HK-2 (cell line): ENCODE measurements at regions not wholly inside any gene's neighbourhood (a gene's known extent, or its start where the extent isn't known, plus 50 kb on each side); places are given as distances from the start of the nearest gene placed in this dataset.

Source experiments
- DNase-seq: peaks from one replicate; pipeline ENCODE4 v3.0.0-alpha.2; 2018; ENCODE audit not compliant: unreplicated experiment

DNA sequence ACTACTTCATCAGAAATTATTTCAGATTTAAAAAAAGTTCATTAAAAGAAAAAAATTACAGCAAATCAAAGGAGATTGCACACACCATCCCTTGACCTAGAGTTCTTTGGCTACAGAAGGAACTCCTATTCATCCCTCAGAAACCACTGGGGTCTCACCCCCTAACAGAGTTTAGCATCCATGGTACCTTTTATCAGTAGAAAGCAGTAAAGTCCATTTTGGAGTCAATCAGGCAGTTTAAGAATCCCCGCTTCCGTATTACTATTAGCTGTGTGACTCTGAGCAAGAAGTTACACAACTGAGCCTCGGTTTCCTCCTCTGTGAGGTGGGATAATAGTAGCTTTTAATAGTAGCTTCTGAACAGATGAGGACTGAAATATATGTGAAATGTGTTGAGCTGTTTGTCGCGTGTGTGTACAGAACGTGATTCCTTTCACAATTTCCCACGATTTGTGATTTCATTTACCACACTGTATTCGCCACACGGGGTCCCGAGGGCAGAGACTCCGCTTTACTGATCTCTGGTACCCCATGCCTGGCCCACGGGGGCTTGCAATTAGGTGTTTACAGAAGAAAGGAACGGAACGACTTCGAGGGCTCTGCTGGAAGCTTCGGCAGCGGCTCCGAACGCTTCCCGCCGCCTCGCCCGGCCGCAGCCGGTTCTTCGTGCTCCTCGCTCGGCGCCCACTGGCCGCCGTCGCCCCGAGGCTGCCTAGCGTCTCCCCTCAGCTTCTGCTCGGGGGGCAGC is 72.5 kb upstream of the ZBED5 start:
- no peak for DNase-seq

DNA sequence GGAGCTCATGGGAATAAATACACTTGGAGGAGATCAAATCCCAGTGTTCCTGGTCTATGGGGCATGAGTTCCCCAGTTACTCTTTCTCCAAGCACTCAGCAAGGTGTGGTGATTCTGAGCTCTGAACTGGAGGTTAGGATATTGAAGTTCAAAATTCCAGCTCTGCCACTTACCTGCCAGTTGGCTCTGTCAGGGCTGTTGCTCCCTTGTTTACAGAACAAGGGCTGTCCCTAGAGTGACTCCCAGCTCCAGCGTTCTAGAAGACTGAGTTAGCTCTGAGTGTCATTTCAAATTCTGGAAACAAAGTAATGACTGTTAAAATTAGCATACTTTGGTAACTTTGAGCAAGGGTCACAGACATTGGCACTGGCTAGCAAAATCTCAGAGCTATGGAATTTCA is 69.7 kb upstream of the ZBED5 start:
- DNase-seq: no peak

- no peak for DNase-seq
Observed at GRCh38 chr11:10926801-10927211, 69.0 kb upstream of the ZBED5 start.

- no peak for DNase-seq
Observed at GRCh38 chr11:10925149-10925926, 67.5 kb upstream of the ZBED5 start.

DNA sequence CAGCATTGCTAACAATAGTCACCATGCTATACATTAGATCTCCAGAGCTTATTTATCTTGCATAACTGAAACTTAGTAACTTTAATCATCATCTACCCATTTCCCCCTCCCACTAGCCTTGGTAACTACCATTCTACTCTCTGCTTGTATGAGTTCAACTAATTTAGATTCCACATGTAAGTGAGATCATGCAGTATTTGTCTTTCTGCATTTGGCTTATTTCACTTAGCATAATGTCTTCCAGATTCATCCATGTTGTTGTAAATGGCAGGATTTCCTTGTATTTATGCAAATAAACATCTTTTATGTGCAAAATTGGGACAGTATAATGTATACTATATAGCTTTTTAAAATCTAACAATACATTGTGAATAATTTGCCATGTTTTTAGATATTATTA is 66.0 kb upstream of the ZBED5 start:
- no peak for DNase-seq

GRCh38 chr11:10922892-10923291 is 65.0 kb upstream of the ZBED5 start:
- no peak for DNase-seq

DNA sequence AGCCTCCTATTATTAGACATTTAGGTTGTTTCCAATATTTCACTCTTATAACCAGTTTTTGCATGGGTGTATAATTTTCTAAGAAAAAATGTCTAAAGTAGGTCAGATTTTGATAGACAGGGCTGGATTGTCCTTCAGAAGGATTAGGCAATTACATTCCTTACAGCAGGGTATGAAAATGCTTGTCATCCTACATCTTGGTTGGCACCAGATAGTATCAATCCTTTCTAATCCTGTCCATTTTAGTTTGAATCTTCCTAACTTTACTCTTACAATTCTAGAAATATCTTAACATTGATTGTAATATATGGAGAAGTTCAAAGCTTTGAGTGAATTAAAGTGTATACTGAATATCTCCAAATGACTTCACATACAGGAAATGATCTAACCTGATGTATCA is 63.0 kb upstream of the ZBED5 start:
- DNase-seq: no peak

- no peak for DNase-seq
Observed at GRCh38 chr11:10920205-10920604, 62.4 kb upstream of the ZBED5 start.

DNA sequence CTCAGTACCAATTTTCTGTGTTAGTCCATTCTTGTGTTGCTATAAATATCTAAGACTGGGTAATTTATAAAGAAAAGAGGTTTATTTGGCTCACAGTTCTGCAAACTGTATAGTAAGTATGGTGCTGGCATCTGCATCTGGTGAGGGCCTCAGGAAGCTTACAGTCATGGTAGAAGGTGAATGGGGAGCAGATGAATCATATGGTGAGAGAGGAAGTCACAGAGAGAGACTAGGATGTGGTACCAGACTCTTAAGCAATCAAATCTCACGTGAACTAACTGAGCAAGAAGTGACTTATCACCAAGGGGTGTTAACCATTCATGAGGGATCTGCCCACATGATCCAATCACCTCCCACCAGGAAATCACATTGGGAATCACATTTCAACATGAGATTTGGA is 60.8 kb upstream of the ZBED5 start:
- DNase-seq: no peak

- DNase-seq: no peak
Observed at GRCh38 chr11:10918275-10918674, 60.4 kb upstream of the ZBED5 start.

- DNase-seq: no peak
Observed at GRCh38 chr11:10917802-10918201, 59.9 kb upstream of the ZBED5 start.

GRCh38 chr11:10916665-10917064 is 58.8 kb upstream of the ZBED5 start:
- DNase-seq: no peak

GRCh38 chr11:10914050-10914449 is 56.2 kb upstream of the ZBED5 start:
- no peak for DNase-seq

DNA sequence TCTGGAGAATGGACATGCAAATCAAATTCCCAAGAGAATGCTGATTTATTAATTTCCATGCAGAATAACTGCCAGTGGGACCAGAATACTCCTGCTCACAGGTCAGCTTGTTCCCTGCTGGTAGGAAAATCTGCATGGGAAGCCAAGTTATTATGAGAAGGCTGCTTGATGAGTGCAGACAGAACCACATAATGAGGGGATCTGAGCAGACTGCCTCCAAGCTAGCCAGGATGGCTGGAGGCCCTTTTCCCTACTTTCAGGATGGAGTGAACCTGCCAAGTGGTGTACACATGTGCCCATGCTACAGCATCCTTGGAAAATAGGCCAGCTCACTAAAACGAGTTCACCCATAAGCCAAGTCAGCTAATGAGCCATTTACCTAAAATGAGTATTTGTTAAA is 55.2 kb upstream of the ZBED5 start:
- no peak for DNase-seq

DNA sequence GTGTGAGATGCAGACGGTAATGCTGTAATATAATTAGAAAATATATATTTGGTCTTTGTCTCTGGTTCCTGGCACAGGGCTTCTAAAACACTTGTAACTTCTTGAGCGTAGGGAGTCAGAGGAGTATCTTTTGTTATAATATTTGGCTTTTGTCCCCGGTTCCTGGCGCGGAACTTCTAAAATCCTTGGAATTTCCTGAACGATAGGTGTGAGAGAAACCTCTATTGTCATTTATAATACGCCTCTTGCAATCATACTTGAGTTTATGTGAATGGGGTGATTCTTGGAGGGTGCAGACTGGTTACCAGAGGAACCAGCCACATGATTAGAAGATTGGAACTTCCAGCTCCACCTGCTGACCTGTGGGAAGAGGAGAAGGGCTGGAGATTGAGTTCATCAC is 54.1 kb upstream of the ZBED5 start:
- no peak for DNase-seq

DNA sequence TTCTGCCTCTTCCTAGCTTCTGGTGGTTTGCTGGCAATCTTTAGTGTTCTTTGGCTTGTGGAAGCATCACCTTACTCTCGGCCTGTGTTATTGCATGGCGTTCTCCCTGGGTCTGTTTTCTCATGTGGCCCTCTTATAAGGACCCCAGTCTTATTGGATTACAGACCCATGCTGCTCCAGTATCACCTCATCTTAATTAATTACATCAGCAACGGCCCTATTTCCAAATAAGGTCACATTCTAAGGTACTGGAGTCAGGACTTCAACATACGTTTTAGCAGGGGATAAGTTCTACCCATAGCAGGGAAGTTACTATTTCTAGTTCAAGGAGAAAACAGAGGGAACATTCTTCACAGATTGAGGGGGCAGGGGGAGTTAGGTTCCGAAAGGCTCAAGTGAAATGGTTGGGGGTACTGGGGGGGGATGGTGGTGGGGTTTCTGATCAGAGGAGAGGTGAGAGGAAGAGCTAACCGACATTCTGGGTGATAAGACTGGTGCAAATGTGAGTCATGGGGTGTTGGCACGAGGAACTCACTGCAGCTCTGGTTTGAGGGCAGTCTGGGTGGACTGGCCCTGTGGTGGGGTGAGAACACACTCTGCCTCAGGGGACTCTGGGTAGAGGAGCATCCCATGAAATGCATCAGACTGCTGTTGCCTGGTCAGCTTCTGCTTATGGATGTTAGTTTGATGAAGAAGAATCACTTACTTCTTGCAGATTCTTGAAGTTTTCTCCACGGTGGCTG is 51.5 kb upstream of the ZBED5 start:
- no peak for DNase-seq

GRCh38 chr11:10908215-10908951 is 50.5 kb upstream of the ZBED5 start:
- peak; percentile 25 for DNase-seq
